Effector memory CD8-positive, alpha-beta T cell (primary cell): ENCODE measurements at regions not wholly inside any gene's neighbourhood (a gene's known extent, or its start where the extent isn't known, plus 50 kb on each side); places are given as distances from the start of the nearest gene placed in this dataset.

Experiments
- ATAC-seq: fragments of 150-1000 bp; cut with Tn5 transposase; replicated peaks from 2 replicates; pipeline ENCODE4 v1.10.0; 2021; ENCODE audit warnings: mild to moderate bottlenecking, moderate library complexity
- DNase-seq, 3 experiments: peaks; one replicate each; pipeline ENCODE4 v3.0.0; 2021
- H3K27ac Mint-ChIP-seq, 2 donors: one replicate each; pipeline ENCODE4 v1.8.0; 2022; ENCODE audit warnings: mild to moderate bottlenecking in 2 of 2, mixed read lengths in 2 of 2, moderate library complexity in 2 of 2
- H3K27me3 Mint-ChIP-seq, 2 donors: one replicate each; pipeline ENCODE4 v1.8.0; 2022; ENCODE audit warnings: mixed read lengths in 2 of 2
- H3K36me3 Mint-ChIP-seq: one replicate; pipeline ENCODE4 v1.8.0; 2022; ENCODE audit warnings: mild to moderate bottlenecking, moderate library complexity, mixed read lengths; ENCODE audit not compliant: insufficient read depth
- H3K4me1 Mint-ChIP-seq, 2 donors: one replicate each; pipeline ENCODE4 v1.8.0; 2022; ENCODE audit warnings: low read depth in 2 of 2, mixed read lengths in 2 of 2
- H3K4me3 Mint-ChIP-seq, 2 donors: one replicate each; pipeline ENCODE4 v1.8.0; 2022; ENCODE audit warnings: mild to moderate bottlenecking in 2 of 2, mixed read lengths in 2 of 2, moderate library complexity in 2 of 2
- H3K9me3 Mint-ChIP-seq, 2 donors: one replicate each; pipeline ENCODE4 v1.8.0; 2022; ENCODE audit warnings: mixed read lengths in 2 of 2

GRCh38 chr10:130833596-130833995 is 477.9 kb downstream of the TCERG1L start:
- Mint-ChIP-seq H3K9me3 (no peaks in the 10 kb centered on the region), H3K36me3 (no peaks in the 10 kb centered on the region), H3K27ac (no peak overlapping the region), H3K4me1 (no peaks in the 10 kb centered on the region), H3K27me3 (no peaks in the 10 kb centered on the region), H3K4me3 (no peak overlapping the region)
- ATAC-seq, result no peak
- DNase-seq, result no peak

GRCh38 chr10:130834170-130834569 is 477.4 kb downstream of the TCERG1L start:
- H3K27me3 Mint-ChIP-seq, result no peaks in the 10 kb centered on the region
- H3K4me3 Mint-ChIP-seq, result no peak overlapping the region
- no peaks in the 10 kb centered on the region for H3K36me3 Mint-ChIP-seq
- DNase-seq (no peak), ATAC-seq (no peak)
- H3K27ac Mint-ChIP-seq, result no peak overlapping the region
- H3K9me3 Mint-ChIP-seq, result no peaks in the 10 kb centered on the region
- no peaks in the 10 kb centered on the region for H3K4me1 Mint-ChIP-seq

GRCh38 chr10:130834573-130834972 is 476.9 kb downstream of the TCERG1L start:
- no peaks in the 10 kb centered on the region for H3K36me3 Mint-ChIP-seq
- no peak overlapping the region for H3K27ac Mint-ChIP-seq
- no peaks in the 10 kb centered on the region for H3K9me3 Mint-ChIP-seq
- ATAC-seq (no peak), DNase-seq (no peak)
- H3K27me3 Mint-ChIP-seq, result no peaks in the 10 kb centered on the region
- H3K4me1 Mint-ChIP-seq, result no peaks in the 10 kb centered on the region
- no peak overlapping the region for H3K4me3 Mint-ChIP-seq

GRCh38 chr10:130835068-130835467 is 476.5 kb downstream of the TCERG1L start:
- ATAC-seq (no peak), DNase-seq (no peak)
- Mint-ChIP-seq H3K4me1 (no peaks in the 10 kb centered on the region), H3K27me3 (no peaks in the 10 kb centered on the region), H3K9me3 (no peaks in the 10 kb centered on the region), H3K27ac (no peak overlapping the region), H3K4me3 (no peak overlapping the region), H3K36me3 (no peaks in the 10 kb centered on the region)

- ATAC-seq, result no peak
- DNase-seq, result no peak
- Mint-ChIP-seq H3K9me3 (peaks cover 0 to 6% of the 10 kb centered on the region in 2 donors), H3K36me3 (no peaks in the 10 kb centered on the region), H3K4me1 (no peaks in the 10 kb centered on the region), H3K27ac (no peak overlapping the region), H3K4me3 (no peak overlapping the region), H3K27me3 (no peaks in the 10 kb centered on the region)
Measured at GRCh38 chr10:130836344-130836743, 475.2 kb downstream of the TCERG1L start.

- Mint-ChIP-seq H3K9me3 (peaks cover 3 to 6% of the 10 kb centered on the region in 2 donors), H3K27me3 (no peaks in the 10 kb centered on the region), H3K36me3 (no peaks in the 10 kb centered on the region), H3K4me3 (no peak overlapping the region), H3K4me1 (no peaks in the 10 kb centered on the region), H3K27ac (no peak overlapping the region)
- no peak for ATAC-seq
- no peak for DNase-seq
Measured at GRCh38 chr10:130843051-130843653, 468.4 kb downstream of the TCERG1L start.

GRCh38 chr10:130844310-130844709 is 467.2 kb downstream of the TCERG1L start:
- Mint-ChIP-seq H3K27me3 (no peaks in the 10 kb centered on the region), H3K36me3 (no peaks in the 10 kb centered on the region), H3K27ac (no peak overlapping the region), H3K4me1 (no peaks in the 10 kb centered on the region), H3K9me3 (peaks cover 3 to 6% of the 10 kb centered on the region in 2 donors), H3K4me3 (no peak overlapping the region)
- no peak for DNase-seq
- ATAC-seq, result no peak

- ATAC-seq (no peak), DNase-seq (no peak)
- Mint-ChIP-seq H3K27me3 (no peaks in the 10 kb centered on the region), H3K4me1 (no peaks in the 10 kb centered on the region), H3K4me3 (no peak overlapping the region), H3K27ac (no peak overlapping the region), H3K9me3 (peaks cover 5 to 14% of the 10 kb centered on the region in 2 donors), H3K36me3 (no peaks in the 10 kb centered on the region)
Measured at GRCh38 chr10:130847170-130847569, 464.4 kb downstream of the TCERG1L start.

GRCh38 chr10:130848855-130849254 is 462.7 kb downstream of the TCERG1L start:
- Mint-ChIP-seq H3K4me3 (no peak overlapping the region), H3K9me3 (peaks cover 8 to 22% of the 10 kb centered on the region in 2 donors), H3K27me3 (no peaks in the 10 kb centered on the region), H3K27ac (no peak overlapping the region), H3K4me1 (no peaks in the 10 kb centered on the region), H3K36me3 (no peaks in the 10 kb centered on the region)
- no peak for DNase-seq
- ATAC-seq, result no peak

DNA sequence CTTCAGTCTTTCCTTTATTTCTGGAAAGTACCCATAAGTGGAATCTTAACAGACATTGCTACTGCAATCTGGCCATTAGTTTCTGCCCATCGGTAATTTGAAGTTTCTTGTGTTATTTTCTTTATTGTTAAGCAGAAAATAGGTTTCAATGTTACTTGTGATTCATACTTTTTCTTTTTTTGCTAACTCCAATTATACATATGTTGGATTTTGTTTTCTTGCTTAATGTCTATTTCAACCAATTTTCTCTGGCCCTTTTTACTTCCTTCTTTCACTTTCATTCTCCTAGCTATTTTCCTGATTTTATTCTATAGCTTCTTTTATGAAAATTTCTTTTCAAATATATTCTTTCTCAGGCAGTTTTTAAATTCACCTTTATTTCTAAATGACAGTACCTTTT is 457.4 kb downstream of the TCERG1L start:
- no peak overlapping the region for H3K27ac Mint-ChIP-seq
- peaks cover 13 to 41% of the 10 kb centered on the region in 2 donors for H3K9me3 Mint-ChIP-seq
- DNase-seq (no peak), ATAC-seq (no peak)
- peaks cover 0 to 9% of the 10 kb centered on the region in 2 donors for H3K27me3 Mint-ChIP-seq
- H3K4me1 Mint-ChIP-seq, result no peaks in the 10 kb centered on the region
- no peak overlapping the region for H3K4me3 Mint-ChIP-seq
- H3K36me3 Mint-ChIP-seq, result no peaks in the 10 kb centered on the region

- H3K4me1 Mint-ChIP-seq, result no peaks in the 10 kb centered on the region
- DNase-seq (no peak), ATAC-seq (no peak)
- H3K4me3 Mint-ChIP-seq, result no peak overlapping the region
- no peaks in the 10 kb centered on the region for H3K36me3 Mint-ChIP-seq
- H3K27ac Mint-ChIP-seq, result no peak overlapping the region
- peaks cover 17 to 27% of the 10 kb centered on the region in 2 donors for H3K9me3 Mint-ChIP-seq
- H3K27me3 Mint-ChIP-seq, result peaks cover 0 to 9% of the 10 kb centered on the region in 2 donors
Measured at GRCh38 chr10:130857631-130858295, 453.8 kb downstream of the TCERG1L start.

DNA sequence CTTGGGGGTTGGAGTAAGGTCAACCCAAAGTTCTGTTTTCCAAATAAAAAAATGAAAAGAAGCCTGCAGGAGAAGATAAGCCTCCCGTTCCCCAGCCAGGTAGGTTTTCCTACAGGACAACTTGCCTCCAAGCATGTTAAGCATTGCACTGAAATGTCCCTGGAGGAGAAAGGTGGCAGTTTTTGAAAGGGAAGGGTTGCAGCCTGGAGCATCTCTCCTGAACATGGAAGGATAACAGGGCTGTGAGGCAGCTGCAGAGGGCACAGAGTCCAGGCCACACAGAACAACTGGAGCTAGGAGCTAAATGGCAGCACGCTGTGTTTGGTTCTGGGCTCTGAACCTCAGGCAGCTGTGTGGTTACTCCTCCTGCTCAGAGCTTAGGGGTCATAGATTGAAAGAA is 452.9 kb downstream of the TCERG1L start:
- Mint-ChIP-seq H3K27ac (no peak overlapping the region), H3K4me3 (no peak overlapping the region), H3K36me3 (no peaks in the 10 kb centered on the region)

DNA sequence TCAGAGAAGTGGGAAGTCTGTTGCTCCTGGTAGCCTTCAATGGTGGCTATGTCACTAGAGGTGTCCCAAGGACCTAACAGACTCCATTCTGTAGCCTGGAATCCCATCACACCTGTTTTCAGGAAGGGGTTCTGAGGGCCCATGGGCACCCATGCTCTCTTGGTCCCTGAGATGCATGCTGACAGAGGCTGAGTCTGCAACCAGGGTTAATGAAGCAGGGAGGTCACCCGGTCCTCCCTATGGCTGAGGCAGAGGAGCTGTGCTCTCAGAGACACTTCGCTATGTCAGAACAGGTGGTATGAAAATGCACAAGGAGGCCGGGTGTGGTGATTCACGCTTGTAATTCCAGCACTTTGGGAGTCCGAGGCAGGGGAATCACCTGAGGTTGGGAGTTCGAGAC is 452.1 kb downstream of the TCERG1L start:
- H3K36me3 Mint-ChIP-seq, result no peaks in the 10 kb centered on the region
- H3K9me3 Mint-ChIP-seq, result peaks cover 14 to 26% of the 10 kb centered on the region in 2 donors
- peaks cover 0 to 9% of the 10 kb centered on the region in 2 donors for H3K27me3 Mint-ChIP-seq
- no peaks in the 10 kb centered on the region for H3K4me1 Mint-ChIP-seq
- H3K4me3 Mint-ChIP-seq, result no peak overlapping the region
- H3K27ac Mint-ChIP-seq, result no peak overlapping the region
- DNase-seq (no peak), ATAC-seq (no peak)

More for the DNA sequence above, 452.9 kb downstream of the TCERG1L start:
- no peak for DNase-seq
- no peaks in the 10 kb centered on the region for H3K4me1 Mint-ChIP-seq
- ATAC-seq, result no peak
- peaks cover 14 to 24% of the 10 kb centered on the region in 2 donors for H3K9me3 Mint-ChIP-seq
- H3K27me3 Mint-ChIP-seq, result peaks cover 0 to 9% of the 10 kb centered on the region in 2 donors

DNA sequence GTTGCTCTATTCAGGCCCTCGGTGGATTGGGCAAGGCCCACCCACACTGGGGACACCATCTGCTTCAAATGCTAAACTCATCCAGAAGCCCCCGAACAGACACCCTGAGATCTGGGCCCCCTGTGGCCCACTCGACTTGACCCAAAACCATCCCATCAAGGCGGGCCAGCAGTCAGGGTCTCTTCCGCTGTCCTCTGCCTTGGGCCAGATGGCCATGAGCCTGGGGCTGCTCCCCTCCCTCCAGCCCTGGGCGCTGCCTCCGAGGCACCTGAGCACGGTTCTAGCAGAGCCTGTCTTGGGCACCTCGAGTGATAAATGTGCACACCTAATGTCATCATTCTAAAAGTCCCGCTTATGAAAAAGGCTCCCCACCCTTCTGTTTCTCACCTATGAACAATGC is 449.4 kb downstream of the TCERG1L start:
- H3K9me3 Mint-ChIP-seq, result peaks cover 8 to 25% of the 10 kb centered on the region in 2 donors
- H3K4me3 Mint-ChIP-seq, result no peak overlapping the region
- no peaks in the 10 kb centered on the region for H3K4me1 Mint-ChIP-seq
- peaks cover 0 to 8% of the 10 kb centered on the region in 2 donors for H3K27me3 Mint-ChIP-seq
- H3K36me3 Mint-ChIP-seq, result no peaks in the 10 kb centered on the region
- DNase-seq (no peak), ATAC-seq (no peak)
- no peak overlapping the region for H3K27ac Mint-ChIP-seq
